CD4-positive, CD25-positive, alpha-beta regulatory T cell (primary cell): ENCODE measurements at regions not wholly inside any gene's neighbourhood (a gene's known extent, or its start where the extent isn't known, plus 50 kb on each side); places are given as distances from the start of the nearest gene placed in this dataset.

Experiments used
- ATAC-seq, 2 donors: fragments of 150-1000 bp; cut with Tn5 transposase; one replicate each; pipeline ENCODE4 v1.10.0; 2021; ENCODE audit warnings: low read depth in 2 of 2, moderate number of reproducible peaks in 2 of 2, moderate library complexity in 1 of 2
- DNase-seq, 3 donors: peaks; one replicate each; pipeline versions ENCODE4 v3.0.0 to v3.0.0-alpha.2; 2012 to 2022; ENCODE audit warnings: mixed read lengths in 1 of 3
- H3K27ac ChIP-seq: one replicate; pipeline ENCODE4 v1.7.0; 2013; ENCODE audit warnings: mild to moderate bottlenecking, low read length; ENCODE audit not compliant: insufficient read depth, poor library complexity, severe bottlenecking
- H3K27me3 ChIP-seq: one replicate; pipeline ENCODE4 v1.7.0; 2013; ENCODE audit warnings: low read length; ENCODE audit not compliant: control insufficient read depth, insufficient read depth
- H3K36me3 ChIP-seq: one replicate; pipeline ENCODE4 v1.7.0; 2013; ENCODE audit warnings: mild to moderate bottlenecking, low read length, moderate library complexity; ENCODE audit not compliant: control insufficient read depth, insufficient read depth
- H3K4me1 ChIP-seq: 2 replicates; pipeline ENCODE4 v1.7.0; 2013; ENCODE audit warnings: mild to moderate bottlenecking, low read length; ENCODE audit not compliant: insufficient read depth, control insufficient read depth, poor library complexity, severe bottlenecking
- H3K4me3 ChIP-seq: one replicate; pipeline ENCODE4 v1.7.0; 2013; ENCODE audit warnings: low read depth, mild to moderate bottlenecking, low read length, moderate library complexity
- H3K9me3 ChIP-seq, 2 experiments: 1 replicate in 1 of 2; 2 replicates in 1 of 2; pipeline ENCODE4 v1.7.0; 2013; ENCODE audit warnings: low read length in 2 of 2, mild to moderate bottlenecking in 1 of 2, moderate library complexity in 1 of 2; ENCODE audit not compliant: control insufficient read depth in 2 of 2
- H3K27ac Mint-ChIP-seq, 3 donors: one replicate each; pipeline ENCODE4 v1.8.0; 2020 to 2022; ENCODE audit warnings: mild to moderate bottlenecking in 3 of 3, mixed read lengths in 3 of 3, moderate library complexity in 2 of 3
- H3K27me3 Mint-ChIP-seq: one replicate; pipeline ENCODE4 v1.8.0; 2022; ENCODE audit warnings: mild to moderate bottlenecking, mixed read lengths
- H3K36me3 Mint-ChIP-seq: one replicate; pipeline ENCODE4 v1.8.0; 2020; ENCODE audit warnings: mixed read lengths
- H3K4me1 Mint-ChIP-seq, 4 donors: one replicate each; pipeline ENCODE4 v1.8.0; 2020 to 2022; ENCODE audit warnings: mixed read lengths in 4 of 4, mild to moderate bottlenecking in 1 of 4
- H3K4me3 Mint-ChIP-seq, 4 donors: one replicate each; pipeline ENCODE4 v1.8.0; 2020 to 2022; ENCODE audit warnings: mild to moderate bottlenecking in 4 of 4, mixed read lengths in 4 of 4, moderate library complexity in 3 of 4
- H3K9me3 Mint-ChIP-seq, 7 donors: one replicate each; pipeline ENCODE4 v1.8.0; 2020 to 2022; ENCODE audit warnings: mixed read lengths in 7 of 7, mild to moderate bottlenecking in 3 of 7, moderate library complexity in 2 of 7

GRCh38 chr6:919500-919899 lies 226.6 kb upstream of the EXOC2 start:
- no peaks in the 10 kb centered on the region for H3K36me3 ChIP-seq
- Mint-ChIP-seq H3K9me3 (peaks cover 2 to 21% (median 5%) of the 10 kb centered on the region in 7 donors), H3K4me1 (no peaks in the 10 kb centered on the region), H3K4me3 (no peak overlapping the region), H3K27me3 (peaks cover 16% of the 10 kb centered on the region), H3K36me3 (peaks cover 6% of the 10 kb centered on the region), H3K27ac (no peak overlapping the region)
- H3K4me3 ChIP-seq, result no peak overlapping the region
- H3K27me3 ChIP-seq, result peaks cover 3% of the 10 kb centered on the region
- no peaks in the 10 kb centered on the region for H3K4me1 ChIP-seq
- DNase-seq (no peak), ATAC-seq (no peak)
- no peak overlapping the region for H3K27ac ChIP-seq
- peaks cover 2 to 18% of the 10 kb centered on the region in 2 experiments for H3K9me3 ChIP-seq

GRCh38 chr6:917939-918338 lies 225.0 kb upstream of the EXOC2 start:
- Mint-ChIP-seq H3K4me3 (no peak overlapping the region), H3K27me3 (peaks cover 18% of the 10 kb centered on the region), H3K4me1 (no peaks in the 10 kb centered on the region), H3K36me3 (peaks cover 6% of the 10 kb centered on the region), H3K27ac (no peak overlapping the region), H3K9me3 (peaks cover 2 to 21% (median 5%) of the 10 kb centered on the region in 7 donors)
- Histone ChIP-seq H3K4me3 (no peak overlapping the region), H3K36me3 (no peaks in the 10 kb centered on the region), H3K27ac (no peak overlapping the region), H3K9me3 (peaks cover 2 to 18% of the 10 kb centered on the region in 2 experiments), H3K27me3 (peaks cover 3% of the 10 kb centered on the region), H3K4me1 (no peaks in the 10 kb centered on the region)
- DNase-seq, result no peak
- ATAC-seq, result no peak

- peaks cover 6% of the 10 kb centered on the region for H3K36me3 Mint-ChIP-seq
Measured at GRCh38 chr6:917296-917695, 224.4 kb upstream of the EXOC2 start.

DNA sequence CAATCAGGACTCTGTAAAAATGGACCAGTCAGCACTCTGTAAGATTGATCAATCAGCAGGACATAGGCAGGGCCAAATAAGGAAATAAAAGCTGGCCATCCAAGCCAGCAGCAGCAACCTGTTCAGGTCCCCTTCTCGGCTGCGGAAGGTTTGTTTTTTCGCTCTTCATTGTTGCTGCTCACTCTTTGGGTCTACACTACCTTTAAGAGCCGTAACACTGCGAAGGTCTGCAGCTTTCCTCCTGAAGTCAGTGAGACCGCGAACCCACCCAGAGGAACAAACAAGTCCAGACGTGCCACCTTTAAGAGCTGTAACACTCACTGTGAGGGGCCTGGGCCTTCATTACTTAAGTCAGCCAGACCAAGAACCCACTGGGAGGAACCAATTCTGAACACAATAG lies 223.2 kb upstream of the EXOC2 start:
- DNase-seq (no peak), ATAC-seq (no peak)
- Mint-ChIP-seq H3K4me3 (no peak overlapping the region), H3K27me3 (peaks cover 28% of the 10 kb centered on the region), H3K9me3 (peaks cover 2 to 18% (median 4%) of the 10 kb centered on the region in 7 donors), H3K27ac (no peak overlapping the region), H3K36me3 (peaks cover 6% of the 10 kb centered on the region), H3K4me1 (no peaks in the 10 kb centered on the region)
- Histone ChIP-seq H3K9me3 (peaks cover 0 to 10% of the 10 kb centered on the region in 2 experiments), H3K4me1 (no peaks in the 10 kb centered on the region), H3K27ac (no peak overlapping the region), H3K27me3 (peaks cover 2% of the 10 kb centered on the region), H3K36me3 (no peaks in the 10 kb centered on the region), H3K4me3 (no peak overlapping the region)

More at GRCh38 chr6:917296-917695, 224.4 kb upstream of the EXOC2 start:
- H3K27me3 ChIP-seq, result peaks cover 3% of the 10 kb centered on the region
- H3K27ac Mint-ChIP-seq, result no peak overlapping the region
- H3K27me3 Mint-ChIP-seq, result peaks cover 22% of the 10 kb centered on the region
- H3K4me1 ChIP-seq, result no peaks in the 10 kb centered on the region
- no peaks in the 10 kb centered on the region for H3K4me1 Mint-ChIP-seq
- no peak overlapping the region for H3K4me3 Mint-ChIP-seq
- peaks cover 2 to 21% (median 5%) of the 10 kb centered on the region in 7 donors for H3K9me3 Mint-ChIP-seq
- DNase-seq, result no peak
- H3K27ac ChIP-seq, result no peak overlapping the region
- no peak overlapping the region for H3K4me3 ChIP-seq
- no peak for ATAC-seq
- peaks cover 2 to 18% of the 10 kb centered on the region in 2 experiments for H3K9me3 ChIP-seq
- no peaks in the 10 kb centered on the region for H3K36me3 ChIP-seq

DNA sequence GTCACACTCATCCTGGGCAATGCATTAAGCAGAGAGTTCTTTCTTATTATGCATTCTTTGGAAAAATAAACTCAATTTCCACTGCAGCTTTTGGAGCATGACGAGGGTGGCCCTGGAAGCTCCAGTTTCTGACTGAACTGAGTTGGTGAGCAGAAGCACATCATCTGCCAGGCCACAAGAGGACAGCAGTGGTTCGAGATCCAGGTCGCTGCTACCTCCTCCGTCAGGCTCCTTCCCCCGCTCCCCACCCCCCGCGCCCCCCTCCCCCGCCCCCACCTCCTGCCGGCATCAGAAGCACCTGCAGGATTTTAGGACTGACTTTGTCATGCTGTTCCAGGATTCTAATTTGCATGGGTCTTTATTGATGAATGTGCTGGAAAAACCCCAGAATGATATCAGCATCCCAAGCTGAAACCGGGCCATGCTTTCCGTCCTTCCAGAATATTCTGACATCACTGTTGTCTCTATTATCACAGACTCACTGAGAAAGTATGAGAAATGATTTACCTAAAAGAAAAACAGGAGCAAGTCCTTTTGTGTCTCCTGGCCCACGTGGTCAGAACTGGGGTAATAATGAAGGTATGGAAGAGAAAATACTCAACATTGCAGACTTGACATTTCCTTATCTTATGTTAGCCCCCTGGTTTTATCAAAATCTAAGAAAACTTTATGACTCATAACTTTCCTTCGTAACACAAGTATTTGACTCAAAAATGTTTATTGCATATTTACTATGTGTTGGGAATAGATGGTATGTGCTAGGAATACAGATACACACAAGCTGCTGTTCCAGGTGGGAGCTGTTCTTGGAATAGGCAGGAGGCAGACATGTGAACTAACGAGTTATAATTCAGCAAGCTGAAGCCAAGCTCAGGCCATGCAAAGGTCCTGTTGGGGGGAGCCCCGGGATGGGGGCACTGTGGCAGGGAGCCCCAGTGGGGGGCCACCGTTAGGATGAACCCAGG lies 220.2 kb upstream of the EXOC2 start:
- H3K9me3 Mint-ChIP-seq, result peaks cover 0 to 6% (median 0%) of the 10 kb centered on the region in 7 donors
- no peak for ATAC-seq
- Histone ChIP-seq H3K9me3 (no peaks in the 10 kb centered on the region), H3K4me3 (no peak overlapping the region), H3K36me3 (no peaks in the 10 kb centered on the region), H3K27ac (no peak overlapping the region), H3K4me1 (no peaks in the 10 kb centered on the region), H3K27me3 (peaks cover 2% of the 10 kb centered on the region)
- no peak overlapping the region for H3K27ac Mint-ChIP-seq
- H3K4me1 Mint-ChIP-seq, result no peaks in the 10 kb centered on the region
- H3K27me3 Mint-ChIP-seq, result peaks cover 25% of the 10 kb centered on the region
- no peak for DNase-seq
- peaks cover 3% of the 10 kb centered on the region for H3K36me3 Mint-ChIP-seq
- H3K4me3 Mint-ChIP-seq, result no peak overlapping the region

- Histone ChIP-seq H3K4me3 (no peak overlapping the region), H3K9me3 (no peaks in the 10 kb centered on the region), H3K27ac (no peak overlapping the region), H3K36me3 (no peaks in the 10 kb centered on the region), H3K4me1 (no peaks in the 10 kb centered on the region), H3K27me3 (no peaks in the 10 kb centered on the region)
- H3K9me3 Mint-ChIP-seq, result no peaks in the 10 kb centered on the region
- H3K4me1 Mint-ChIP-seq, result no peaks in the 10 kb centered on the region
- no peaks in the 10 kb centered on the region for H3K36me3 Mint-ChIP-seq
- peaks cover 16% of the 10 kb centered on the region for H3K27me3 Mint-ChIP-seq
- DNase-seq (no peak), ATAC-seq (no peak)
- no peak overlapping the region for H3K27ac Mint-ChIP-seq
- no peak overlapping the region for H3K4me3 Mint-ChIP-seq
Measured at GRCh38 chr6:907928-908327, 215.0 kb upstream of the EXOC2 start.

DNA sequence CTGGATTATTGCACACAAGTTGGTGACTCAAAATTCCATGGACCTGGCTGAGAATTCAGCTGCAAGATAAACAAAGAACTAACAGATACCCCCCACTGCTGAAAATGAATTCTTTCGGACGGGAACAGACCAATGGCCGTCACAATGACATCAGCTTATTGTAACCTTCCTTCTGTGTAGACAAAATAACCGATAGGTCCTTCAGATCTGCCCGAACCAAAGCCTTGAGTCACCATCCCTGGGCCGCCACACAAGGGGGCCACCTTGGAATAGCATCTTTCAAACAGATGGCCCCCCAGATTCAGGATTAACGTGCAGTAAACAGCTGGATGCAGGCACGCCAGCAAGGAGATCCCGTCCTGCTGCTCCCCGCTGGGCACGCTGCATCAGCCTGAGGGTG lies 214.0 kb upstream of the EXOC2 start:
- no peaks in the 10 kb centered on the region for H3K4me1 Mint-ChIP-seq
- no peak overlapping the region for H3K27ac Mint-ChIP-seq
- DNase-seq, result no peak
- no peak for ATAC-seq
- H3K36me3 ChIP-seq, result no peaks in the 10 kb centered on the region
- H3K4me1 ChIP-seq, result no peaks in the 10 kb centered on the region
- H3K36me3 Mint-ChIP-seq, result no peaks in the 10 kb centered on the region
- H3K27ac ChIP-seq, result no peak overlapping the region
- no peak overlapping the region for H3K4me3 Mint-ChIP-seq
- no peaks in the 10 kb centered on the region for H3K9me3 Mint-ChIP-seq
- no peaks in the 10 kb centered on the region for H3K27me3 ChIP-seq
- H3K9me3 ChIP-seq, result no peaks in the 10 kb centered on the region
- H3K27me3 Mint-ChIP-seq, result peaks cover 8% of the 10 kb centered on the region
- H3K4me3 ChIP-seq, result no peak overlapping the region

DNA sequence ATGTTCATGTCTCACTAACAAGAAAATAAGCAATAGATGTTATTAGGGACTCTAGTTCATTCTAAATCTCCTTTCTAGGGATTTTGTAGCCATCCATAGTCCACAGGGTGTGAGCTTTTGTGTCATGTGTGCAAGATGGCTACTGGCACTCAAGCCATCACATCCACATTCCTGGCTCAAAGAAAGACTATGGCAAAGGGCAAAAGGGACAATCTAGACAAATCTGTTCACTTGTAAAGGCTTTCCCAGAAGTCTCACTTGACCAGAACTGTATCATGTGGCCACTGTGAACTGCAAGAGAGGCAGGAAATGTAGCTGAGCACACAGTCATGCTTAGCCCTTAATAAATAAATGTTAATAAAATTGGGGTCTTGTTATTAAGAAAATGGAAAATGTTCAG lies 212.6 kb upstream of the EXOC2 start:
- Mint-ChIP-seq H3K4me3 (no peak overlapping the region), H3K36me3 (no peaks in the 10 kb centered on the region), H3K27me3 (peaks cover 4% of the 10 kb centered on the region), H3K9me3 (no peaks in the 10 kb centered on the region), H3K4me1 (no peaks in the 10 kb centered on the region), H3K27ac (no peak overlapping the region)
- Histone ChIP-seq H3K36me3 (no peaks in the 10 kb centered on the region), H3K4me1 (no peaks in the 10 kb centered on the region), H3K27ac (no peak overlapping the region), H3K4me3 (no peak overlapping the region), H3K27me3 (no peaks in the 10 kb centered on the region), H3K9me3 (no peaks in the 10 kb centered on the region)
- DNase-seq (peak in 1 of 3 donors; percentile 4), ATAC-seq (no peak)
